HCT116 (cell line): ENCODE measurements at regions not wholly inside any gene's neighbourhood (a gene's known extent, or its start where the extent isn't known, plus 50 kb on each side); places are given as distances from the start of the nearest gene placed in this dataset.

Source experiments
- ATAC-seq: fragments of 200-7000 bp; cut with Tn5 transposase; 2 replicates; pipeline ENCODE4 v1.9.1; 2020; ENCODE audit warnings: mild to moderate bottlenecking, moderate library complexity
- BruUV-seq: library from RNA; stranded (reverse); fragments of 400-500 nt; replicated peaks from 2 replicates; lab custom pipeline; 2021; lab: Mats Ljungman, UMichigan
- CTCF ChIA-PET: fragments of 300-600 bp; sonication (Branson Sonifier 250); formaldehyde crosslinking; loops from one replicate; lab custom pipeline; 2021; ENCODE audit warnings: antibody characterized with exemption; lab: Charles Lee
- POLR2A ChIA-PET: fragments of 300-600, 350-600 bp; sonication (Branson Sonifier 250); formaldehyde crosslinking; loops from one replicate; lab custom pipeline; 2021; ENCODE audit warnings: antibody characterized with exemption; lab: Charles Lee
- RAD21 ChIA-PET, 2 experiments: fragments of 300-600 bp; sonication (Branson Sonifier 250); formaldehyde crosslinking; loops; one replicate each; lab custom pipeline; 2023; ENCODE audit warnings: low total read pairs in 2 of 2; ENCODE audit not compliant: uncharacterized antibody in 2 of 2, unreplicated experiment in 2 of 2, low non-redundant PET in 1 of 2; lab: Charles Lee
- DNase-seq: peaks from one replicate; pipeline ENCODE4 v3.0.0-alpha.2; 2010; ENCODE audit warnings: low read depth, low spot score
- H2AFZ ChIP-seq: fragments of 200-600 bp; shearing (Covaris generic), sonication (generic); 2 replicates; pipeline ENCODE4 v1.6.1; 2017; ENCODE audit warnings: low read depth, mixed run types, mixed read lengths, antibody characterized with exemption, low read length; ENCODE audit not compliant: poor library complexity, severe bottlenecking
- H3K27ac ChIP-seq: 2 replicates; pipeline ENCODE4 v1.5.1; 2012; ENCODE audit warnings: low read depth, low read length
- H3K27me3 ChIP-seq: fragments of 200-600 bp; sonication (generic); 2 replicates; pipeline ENCODE4 v1.6.1; 2016; ENCODE audit warnings: mixed run types, low read length, mixed read lengths; ENCODE audit not compliant: insufficient read depth
- H3K36me3 ChIP-seq, 2 experiments: fragments of 200-500 bp in 1 of 2; fragments of 200-600 bp in 1 of 2; sonication (Bioruptor generic) in 1 of 2; sonication (generic) in 1 of 2; 2 replicates each; pipeline versions ENCODE4 v1.5.1 to v1.6.1; 2014 to 2016; ENCODE audit warnings: low read length in 2 of 2, inconsistent platforms in 1 of 2, mixed read lengths in 1 of 2, mixed run types in 1 of 2; ENCODE audit not compliant: insufficient read depth in 2 of 2, control insufficient read depth in 1 of 2
- H3K4me1 ChIP-seq, 2 experiments: fragments of 200-600 bp in 1 of 2; sonication (generic) in 1 of 2; 2 replicates each; pipeline versions ENCODE4 v1.5.1 to v1.6.1; 2012 to 2017; ENCODE audit warnings: low read length in 2 of 2, inconsistent platforms in 1 of 2, mild to moderate bottlenecking in 1 of 2, mixed read lengths in 1 of 2, mixed run types in 1 of 2, moderate library complexity in 1 of 2; ENCODE audit not compliant: insufficient read depth in 2 of 2, control insufficient read depth in 1 of 2
- H3K4me2 ChIP-seq: fragments of 200-600 bp; sonication (generic); 2 replicates; pipeline ENCODE4 v1.6.1; 2017; ENCODE audit warnings: mixed run types, low read length, mixed read lengths
- H3K4me3 ChIP-seq, 2 experiments: fragments of 200-600 bp in 1 of 2; sonication (generic) in 1 of 2; replicated peaks in 1 of 2; 2 replicates each; pipeline ENCODE4 v1.5.1; 2011 to 2016; ENCODE audit warnings: low read length in 2 of 2, control low read depth in 1 of 2, low read depth in 1 of 2, mild to moderate bottlenecking in 1 of 2, mixed read lengths in 1 of 2, mixed run types in 1 of 2
- H3K79me2 ChIP-seq: fragments of 200-600 bp; sonication (generic); 2 replicates; pipeline ENCODE4 v1.6.1; 2017; ENCODE audit warnings: mild to moderate bottlenecking, mixed run types, low read length, moderate library complexity, mixed read lengths; ENCODE audit not compliant: insufficient read depth
- H3K9ac ChIP-seq: fragments of 200-600 bp; sonication (generic); 2 replicates; pipeline ENCODE4 v1.6.1; 2016; ENCODE audit warnings: low read length, mixed read lengths
- H3K9me2 ChIP-seq: fragments of 200-600 bp; sonication (generic), shearing (Covaris generic); 2 replicates; pipeline ENCODE4 v1.6.1; 2017; ENCODE audit warnings: mixed run types, mild to moderate bottlenecking, moderate library complexity; ENCODE audit not compliant: insufficient read depth
- H3K9me3 ChIP-seq, 2 experiments: fragments of 200-500 bp in 1 of 2; fragments of 200-600 bp in 1 of 2; sonication (Bioruptor generic) in 1 of 2; sonication (generic) in 1 of 2; 2 replicates each; pipeline ENCODE4 v1.6.1; 2014 to 2017; ENCODE audit warnings: low read length in 2 of 2, mixed read lengths in 2 of 2, inconsistent platforms in 1 of 2, low read depth in 1 of 2, mild to moderate bottlenecking in 1 of 2, mixed run types in 1 of 2, moderate library complexity in 1 of 2; ENCODE audit not compliant: control insufficient read depth in 1 of 2, insufficient read depth in 1 of 2
- H4K20me1 ChIP-seq: fragments of 200-600 bp; sonication (generic), shearing (Covaris generic); 2 replicates; pipeline ENCODE4 v1.6.1; 2017; ENCODE audit warnings: mixed run types, mild to moderate bottlenecking, moderate library complexity; ENCODE audit not compliant: insufficient read depth
- EGR1 ChIP-seq: IDR thresholded peaks from 2 replicates; pipeline ENCODE4 v1.6.1; 2012; ENCODE audit warnings: low read depth
- ELF1 ChIP-seq: IDR thresholded peaks from 2 replicates; pipeline ENCODE4 v1.6.1; 2012; ENCODE audit warnings: low read depth, borderline replicate concordance
- EZH2 ChIP-seq: fragments of 200-600 bp; sonication (generic); IDR thresholded peaks from 2 replicates; pipeline ENCODE4 v1.6.1; 2017; ENCODE audit warnings: antibody characterized with exemption, mixed run types
- EZH2phosphoT487 ChIP-seq: fragments of 200-600 bp; IDR thresholded peaks from 2 replicates; pipeline ENCODE4 v1.6.1; 2018; ENCODE audit warnings: antibody characterized with exemption, borderline replicate concordance
- FOSL1 ChIP-seq: IDR thresholded peaks from 2 replicates; pipeline ENCODE4 v1.6.1; 2012; ENCODE audit warnings: low read depth
- POLR2A ChIP-seq: IDR thresholded peaks from 2 replicates; pipeline ENCODE4 v1.7.0; 2011; ENCODE audit warnings: borderline replicate concordance; ENCODE audit not compliant: insufficient read depth, insufficient read length; ENCODE audit errors: extremely low read depth
- POLR2AphosphoS5 ChIP-seq: IDR thresholded peaks from 2 replicates; pipeline ENCODE4 v1.6.1; 2011; ENCODE audit warnings: mild to moderate bottlenecking, low read depth, low read length, moderate library complexity
- RAD21 ChIP-seq: IDR thresholded peaks from 2 replicates; pipeline ENCODE4 v1.6.1; 2012; ENCODE audit warnings: low read depth, mild to moderate bottlenecking
- SIN3A ChIP-seq: IDR thresholded peaks from 2 replicates; pipeline ENCODE4 v1.6.1; 2012; ENCODE audit warnings: low read depth
- SP1 ChIP-seq: IDR thresholded peaks from 2 replicates; pipeline ENCODE4 v1.6.1; 2012; ENCODE audit warnings: low read depth
- TCF7L2 ChIP-seq: IDR thresholded peaks from 2 replicates; pipeline ENCODE4 v1.7.0; 2011; ENCODE audit warnings: borderline replicate concordance, inconsistent platforms; ENCODE audit not compliant: insufficient read depth, insufficient read length; ENCODE audit errors: extremely low read depth
- intact Hi-C: fragments of 100-400 bp; cut with micrococcal nuclease; formaldehyde crosslinking; loops from 2 replicates; pipeline ENCODE4 v1.10.0; 2022
- TF ChIP-seq, protein P1 (sequence below): IDR thresholded peaks from 2 replicates; pipeline ENCODE4 v1.6.1; 2011; ENCODE audit warnings: mild to moderate bottlenecking, low read length, moderate library complexity; ENCODE audit not compliant: insufficient replicate concordance; ENCODE audit errors: extremely low read depth
- TF ChIP-seq, protein P2 (sequence below): IDR thresholded peaks from 2 replicates; pipeline ENCODE4 v1.6.1; 2012
- TF ChIP-seq, protein P3 (sequence below), 3 experiments: fragments of 200-600 bp in 1 of 3; sonication (generic) in 1 of 3; IDR thresholded peaks in 2 of 3; conservative IDR thresholded peaks in 1 of 3; 2 replicates each; pipeline ENCODE4 v1.5.1; 2012 to 2017; ENCODE audit warnings: low read depth in 2 of 3, low read length in 2 of 3, antibody characterized with exemption in 1 of 3, borderline replicate concordance in 1 of 3, control low read depth in 1 of 3, mild to moderate bottlenecking in 1 of 3, mixed read lengths in 1 of 3, mixed run types in 1 of 3, moderate library complexity in 1 of 3; ENCODE audit not compliant: insufficient read depth in 1 of 3

DNA sequence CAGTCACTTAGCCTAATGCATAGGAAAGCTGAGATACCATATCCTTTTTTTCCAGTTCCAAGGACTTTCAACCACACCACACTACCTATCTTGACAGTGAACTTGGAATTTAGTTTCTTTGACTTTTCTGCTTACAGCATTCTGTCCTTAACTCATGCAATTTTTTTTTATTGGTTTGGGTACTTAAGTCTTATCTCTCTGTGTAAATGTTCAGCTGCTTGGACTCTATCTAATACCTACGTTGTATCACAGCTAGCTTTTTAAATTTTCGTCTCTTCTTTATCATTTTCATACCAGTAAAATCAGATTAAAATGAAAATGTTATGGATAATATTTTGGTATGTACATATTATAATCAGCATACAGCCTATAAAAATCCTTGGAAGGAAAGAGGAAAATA lies 106.9 kb upstream of the ADGRF1 start:
- Histone ChIP-seq H3K27ac (no peak overlapping the region), H3K9me3 (no peaks in the 10 kb centered on the region), H3K4me2 (no peak overlapping the region), H3K9ac (no peak overlapping the region), H3K79me2 (no peaks in the 10 kb centered on the region), H4K20me1 (no peaks in the 10 kb centered on the region), H3K27me3 (no peaks in the 10 kb centered on the region), H2AFZ (no peak overlapping the region), H3K4me1 (peaks cover 0 to 21% of the 10 kb centered on the region in 2 experiments; a peak in 2 of 4 replicates), H3K4me3 (no peak overlapping the region), H3K36me3 (no peaks in the 10 kb centered on the region), H3K9me2 (no peaks in the 10 kb centered on the region)
- no TSS peak for BruUV-seq
- intact Hi-C loops, result no loop called here
- POLR2A ChIA-PET, result no interaction called here
- TF ChIP-seq TCF7L2 (no peak), POLR2A (no peak), RAD21 (no peak), FOSL1 (no peak), ELF1 (no peak), SP1 (no peak), EZH2 (no peak), SIN3A (no peak), EZH2phosphoT487 (no peak), POLR2AphosphoS5 (no peak), EGR1 (no peak)
- TF ChIP-seq, protein P1, sequence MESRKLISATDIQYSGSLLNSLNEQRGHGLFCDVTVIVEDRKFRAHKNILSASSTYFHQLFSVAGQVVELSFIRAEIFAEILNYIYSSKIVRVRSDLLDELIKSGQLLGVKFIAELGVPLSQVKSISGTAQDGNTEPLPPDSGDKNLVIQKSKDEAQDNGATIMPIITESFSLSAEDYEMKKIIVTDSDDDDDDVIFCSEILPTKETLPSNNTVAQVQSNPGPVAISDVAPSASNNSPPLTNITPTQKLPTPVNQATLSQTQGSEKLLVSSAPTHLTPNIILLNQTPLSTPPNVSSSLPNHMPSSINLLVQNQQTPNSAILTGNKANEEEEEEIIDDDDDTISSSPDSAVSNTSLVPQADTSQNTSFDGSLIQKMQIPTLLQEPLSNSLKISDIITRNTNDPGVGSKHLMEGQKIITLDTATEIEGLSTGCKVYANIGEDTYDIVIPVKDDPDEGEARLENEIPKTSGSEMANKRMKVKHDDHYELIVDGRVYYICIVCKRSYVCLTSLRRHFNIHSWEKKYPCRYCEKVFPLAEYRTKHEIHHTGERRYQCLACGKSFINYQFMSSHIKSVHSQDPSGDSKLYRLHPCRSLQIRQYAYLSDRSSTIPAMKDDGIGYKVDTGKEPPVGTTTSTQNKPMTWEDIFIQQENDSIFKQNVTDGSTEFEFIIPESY, result no peak
- TF ChIP-seq, protein P2, sequence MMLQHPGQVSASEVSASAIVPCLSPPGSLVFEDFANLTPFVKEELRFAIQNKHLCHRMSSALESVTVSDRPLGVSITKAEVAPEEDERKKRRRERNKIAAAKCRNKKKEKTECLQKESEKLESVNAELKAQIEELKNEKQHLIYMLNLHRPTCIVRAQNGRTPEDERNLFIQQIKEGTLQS, result no peak
- TF ChIP-seq, protein P3, sequence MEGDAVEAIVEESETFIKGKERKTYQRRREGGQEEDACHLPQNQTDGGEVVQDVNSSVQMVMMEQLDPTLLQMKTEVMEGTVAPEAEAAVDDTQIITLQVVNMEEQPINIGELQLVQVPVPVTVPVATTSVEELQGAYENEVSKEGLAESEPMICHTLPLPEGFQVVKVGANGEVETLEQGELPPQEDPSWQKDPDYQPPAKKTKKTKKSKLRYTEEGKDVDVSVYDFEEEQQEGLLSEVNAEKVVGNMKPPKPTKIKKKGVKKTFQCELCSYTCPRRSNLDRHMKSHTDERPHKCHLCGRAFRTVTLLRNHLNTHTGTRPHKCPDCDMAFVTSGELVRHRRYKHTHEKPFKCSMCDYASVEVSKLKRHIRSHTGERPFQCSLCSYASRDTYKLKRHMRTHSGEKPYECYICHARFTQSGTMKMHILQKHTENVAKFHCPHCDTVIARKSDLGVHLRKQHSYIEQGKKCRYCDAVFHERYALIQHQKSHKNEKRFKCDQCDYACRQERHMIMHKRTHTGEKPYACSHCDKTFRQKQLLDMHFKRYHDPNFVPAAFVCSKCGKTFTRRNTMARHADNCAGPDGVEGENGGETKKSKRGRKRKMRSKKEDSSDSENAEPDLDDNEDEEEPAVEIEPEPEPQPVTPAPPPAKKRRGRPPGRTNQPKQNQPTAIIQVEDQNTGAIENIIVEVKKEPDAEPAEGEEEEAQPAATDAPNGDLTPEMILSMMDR (IDR thresholded peaks at IDR 0.05 in 2 of 3, conservative IDR thresholded peaks at IDR 0.05 in 1 of 3; ENCODE audit: borderline replicate concordance in 1 of 3, insufficient read depth in 1 of 3, low read depth in 2 of 3, low read length in 2 of 3), result no peak
- ATAC-seq, result no peak
- no peak for DNase-seq
- CTCF ChIA-PET, result no interaction called here
- RAD21 ChIA-PET, result no interaction called here
